ENCODE measurements at regions not wholly inside any gene's neighbourhood (a gene's known extent, or its start where the extent isn't known, plus 50 kb on each side); places are given as distances from the start of the nearest gene placed in this dataset.

GRCh38 chr15:47517737-47518136 lies 199.6 kb upstream of the SEMA6D start:
- Histone ChIP-seq H4K12ac (ENCODE audit: low read depth, low read length) (no peak overlapping the region), H2BK120ac (ENCODE audit: insufficient read depth, low read length, poor library complexity) (no peak overlapping the region), H3K79me2 (ENCODE audit: control insufficient read depth, insufficient read depth, low read length, poor library complexity) (no peaks in the 10 kb centered on the region), H3K9me3 (ENCODE audit: insufficient read depth, low read depth, low read length) (no peaks in the 10 kb centered on the region), H4K8ac (ENCODE audit: low read depth, low read length) (no peak overlapping the region), H3K4me2 (ENCODE audit: low read length) (no peak overlapping the region), H3K27me3 (ENCODE audit: insufficient read depth, low read length) (no peaks in the 10 kb centered on the region), H3K14ac (ENCODE audit: low read length) (no peak overlapping the region), H3K4me1 (ENCODE audit: control insufficient read depth in 1 of 2, insufficient read depth in 2 of 2, low read length in 2 of 2) (no peaks in the 10 kb centered on the region), H3K23ac (ENCODE audit: low read length) (no peak overlapping the region), H4K91ac (ENCODE audit: low read depth, low read length) (no peak overlapping the region), H3K36me3 (ENCODE audit: control insufficient read depth in 1 of 2, insufficient read depth in 2 of 2, low read length in 2 of 2) (no peaks in the 10 kb centered on the region), H2BK5ac (ENCODE audit: low read depth, low read length, poor library complexity) (no peak overlapping the region), H2AFZ (ENCODE audit: insufficient read depth, low read length, poor library complexity) (no peak overlapping the region), H3K79me1 (ENCODE audit: low read length) (no peaks in the 10 kb centered on the region), H3K9ac (ENCODE audit: low read length) (no peak overlapping the region), H3K4me3 (ENCODE audit: low read depth, low read length) (no peak overlapping the region), H3K18ac (ENCODE audit: low read length) (no peak overlapping the region), H2BK12ac (ENCODE audit: low read length) (no peak overlapping the region), H3K27ac (ENCODE audit: low read depth, low read length) (no peak overlapping the region), H3K4ac (ENCODE audit: low read depth, low read length) (no peak overlapping the region), H2AK5ac (ENCODE audit: low read length) (no peak overlapping the region)
- no CpG with 5 or more reads among the region's 1 CpG for WGBS (ENCODE audit: extremely low coverage, insufficient coverage, insufficient read length)
- no peak for DNase-seq

GRCh38 chr15:47523681-47524475 lies 193.4 kb upstream of the SEMA6D start:
- Histone ChIP-seq H3K14ac (ENCODE audit: low read length) (no peak overlapping the region), H3K36me3 (ENCODE audit: control insufficient read depth in 1 of 2, insufficient read depth in 2 of 2, low read length in 2 of 2) (no peaks in the 10 kb centered on the region), H2BK12ac (ENCODE audit: low read length) (no peak overlapping the region), H3K27ac (ENCODE audit: low read depth, low read length) (no peak overlapping the region), H3K9me3 (ENCODE audit: insufficient read depth, low read depth, low read length) (no peaks in the 10 kb centered on the region), H2AK5ac (ENCODE audit: low read length) (no peak overlapping the region), H3K9ac (ENCODE audit: low read length) (no peak overlapping the region), H2BK120ac (ENCODE audit: insufficient read depth, low read length, poor library complexity) (no peak overlapping the region), H2BK5ac (ENCODE audit: low read depth, low read length, poor library complexity) (no peak overlapping the region), H3K18ac (ENCODE audit: low read length) (no peak overlapping the region), H4K12ac (ENCODE audit: low read depth, low read length) (no peak overlapping the region), H3K4ac (ENCODE audit: low read depth, low read length) (no peak overlapping the region), H3K4me2 (ENCODE audit: low read length) (no peak overlapping the region), H4K91ac (ENCODE audit: low read depth, low read length) (no peak overlapping the region), H3K79me1 (ENCODE audit: low read length) (no peaks in the 10 kb centered on the region), H2AFZ (ENCODE audit: insufficient read depth, low read length, poor library complexity) (no peak overlapping the region), H3K4me1 (ENCODE audit: control insufficient read depth in 1 of 2, insufficient read depth in 2 of 2, low read length in 2 of 2) (no peaks in the 10 kb centered on the region), H3K23ac (ENCODE audit: low read length) (no peak overlapping the region), H3K27me3 (ENCODE audit: insufficient read depth, low read length) (no peaks in the 10 kb centered on the region), H4K8ac (ENCODE audit: low read depth, low read length) (no peak overlapping the region), H3K79me2 (ENCODE audit: control insufficient read depth, insufficient read depth, low read length, poor library complexity) (no peaks in the 10 kb centered on the region), H3K4me3 (ENCODE audit: low read depth, low read length) (no peak overlapping the region)
- DNase-seq: peak in 1 of 2 donors; percentile 11
- WGBS (ENCODE audit: extremely low coverage, insufficient coverage, insufficient read length): no CpG with 5 or more reads among the region's 12 CpGs

- H3K9ac ChIP-seq (ENCODE audit: low read length): no peak overlapping the region
- WGBS (ENCODE audit: extremely low coverage, insufficient coverage, insufficient read length): no CpG with 5 or more reads among the region's 1 CpG
These were observed 188.1 kb upstream of the SEMA6D start for GRCh38 chr15:47529241-47529640.

GRCh38 chr15:47534673-47535072 lies 182.6 kb upstream of the SEMA6D start:
- no peaks in the 10 kb centered on the region for H3K4me1 ChIP-seq (ENCODE audit: control insufficient read depth in 1 of 2, insufficient read depth in 2 of 2, low read length in 2 of 2)
- no peak overlapping the region for H2BK12ac ChIP-seq (ENCODE audit: low read length)
- H3K4ac ChIP-seq (ENCODE audit: low read depth, low read length): no peak overlapping the region
- no peak overlapping the region for H3K14ac ChIP-seq (ENCODE audit: low read length)
- no peak overlapping the region for H2AK5ac ChIP-seq (ENCODE audit: low read length)
- H3K4me2 ChIP-seq (ENCODE audit: low read length): no peak overlapping the region
- H3K23ac ChIP-seq (ENCODE audit: low read length): no peak overlapping the region
- H3K18ac ChIP-seq (ENCODE audit: low read length): no peak overlapping the region
- no peak overlapping the region for H2BK120ac ChIP-seq (ENCODE audit: insufficient read depth, low read length, poor library complexity)
- no peaks in the 10 kb centered on the region for H3K9me3 ChIP-seq (ENCODE audit: insufficient read depth, low read depth, low read length)
- no peak for DNase-seq
- no peaks in the 10 kb centered on the region for H3K36me3 ChIP-seq (ENCODE audit: control insufficient read depth in 1 of 2, insufficient read depth in 2 of 2, low read length in 2 of 2)
- H3K4me3 ChIP-seq (ENCODE audit: low read depth, low read length): no peak overlapping the region
- no peak overlapping the region for H4K12ac ChIP-seq (ENCODE audit: low read depth, low read length)
- H3K79me1 ChIP-seq (ENCODE audit: low read length): no peaks in the 10 kb centered on the region
- H4K8ac ChIP-seq (ENCODE audit: low read depth, low read length): no peak overlapping the region
- no peaks in the 10 kb centered on the region for H3K79me2 ChIP-seq (ENCODE audit: control insufficient read depth, insufficient read depth, low read length, poor library complexity)
- no peak overlapping the region for H2BK5ac ChIP-seq (ENCODE audit: low read depth, low read length, poor library complexity)
- no peak overlapping the region for H2AFZ ChIP-seq (ENCODE audit: insufficient read depth, low read length, poor library complexity)
- H4K91ac ChIP-seq (ENCODE audit: low read depth, low read length): no peak overlapping the region
- H3K27me3 ChIP-seq (ENCODE audit: insufficient read depth, low read length): no peaks in the 10 kb centered on the region
- H3K9ac ChIP-seq (ENCODE audit: low read length): no peak overlapping the region
- WGBS (ENCODE audit: extremely low coverage, insufficient coverage, insufficient read length): no CpG with 5 or more reads among the region's 2 CpGs
- no peak overlapping the region for H3K27ac ChIP-seq (ENCODE audit: low read depth, low read length)

More at GRCh38 chr15:47529241-47529640, 188.1 kb upstream of the SEMA6D start:
- H3K14ac ChIP-seq (ENCODE audit: low read length): no peak overlapping the region
- no peak overlapping the region for H4K12ac ChIP-seq (ENCODE audit: low read depth, low read length)
- H4K8ac ChIP-seq (ENCODE audit: low read depth, low read length): no peak overlapping the region
- H3K79me2 ChIP-seq (ENCODE audit: control insufficient read depth, insufficient read depth, low read length, poor library complexity): no peaks in the 10 kb centered on the region
- no peak overlapping the region for H3K4me2 ChIP-seq (ENCODE audit: low read length)
- no peak overlapping the region for H2BK5ac ChIP-seq (ENCODE audit: low read depth, low read length, poor library complexity)
- H3K27ac ChIP-seq (ENCODE audit: low read depth, low read length): no peak overlapping the region
- H4K91ac ChIP-seq (ENCODE audit: low read depth, low read length): no peak overlapping the region
- H3K23ac ChIP-seq (ENCODE audit: low read length): no peak overlapping the region
- no peak overlapping the region for H2AFZ ChIP-seq (ENCODE audit: insufficient read depth, low read length, poor library complexity)
- DNase-seq: no peak
- H2BK12ac ChIP-seq (ENCODE audit: low read length): no peak overlapping the region
- H2AK5ac ChIP-seq (ENCODE audit: low read length): no peak overlapping the region
- no peak overlapping the region for H3K4me3 ChIP-seq (ENCODE audit: low read depth, low read length)
- H2BK120ac ChIP-seq (ENCODE audit: insufficient read depth, low read length, poor library complexity): no peak overlapping the region
- no peak overlapping the region for H3K18ac ChIP-seq (ENCODE audit: low read length)
- no peaks in the 10 kb centered on the region for H3K36me3 ChIP-seq (ENCODE audit: control insufficient read depth in 1 of 2, insufficient read depth in 2 of 2, low read length in 2 of 2)
- no peaks in the 10 kb centered on the region for H3K9me3 ChIP-seq (ENCODE audit: insufficient read depth, low read depth, low read length)
- no peaks in the 10 kb centered on the region for H3K27me3 ChIP-seq (ENCODE audit: insufficient read depth, low read length)
- no peaks in the 10 kb centered on the region for H3K4me1 ChIP-seq (ENCODE audit: control insufficient read depth in 1 of 2, insufficient read depth in 2 of 2, low read length in 2 of 2)
- no peaks in the 10 kb centered on the region for H3K79me1 ChIP-seq (ENCODE audit: low read length)
- H3K4ac ChIP-seq (ENCODE audit: low read depth, low read length): no peak overlapping the region
